Naive B cell (primary cell): ENCODE measurements at regions not wholly inside any gene's neighbourhood (a gene's known extent, or its start where the extent isn't known, plus 50 kb on each side); places are given as distances from the start of the nearest gene placed in this dataset.
A peak's percentile ranks its signal among the peaks of the same experiment; 100 is the strongest.

ENCODE experiments used
- ATAC-seq, 2 donors: fragments of 150-1000 bp; cut with Tn5 transposase; 2 replicates each; pipeline ENCODE4 v1.10.0; 2021; ENCODE audit warnings: low read depth in 2 of 2, mild to moderate bottlenecking in 2 of 2, moderate library complexity in 2 of 2
- DNase-seq: peaks from one replicate; pipeline ENCODE4 v3.0.0; 2022
- H3K27ac Mint-ChIP-seq, 6 donors: one replicate each; pipeline ENCODE4 v1.8.0; 2020 to 2022; ENCODE audit warnings: mild to moderate bottlenecking in 6 of 6, mixed read lengths in 6 of 6, moderate library complexity in 5 of 6, inconsistent platforms in 2 of 6
- H3K27me3 Mint-ChIP-seq, 3 donors: one replicate each; pipeline ENCODE4 v1.8.0; 2021 to 2022; ENCODE audit warnings: mixed read lengths in 3 of 3, mild to moderate bottlenecking in 1 of 3
- H3K36me3 Mint-ChIP-seq, 2 donors: one replicate each; pipeline ENCODE4 v1.8.0; 2020 to 2022; ENCODE audit warnings: mixed read lengths in 2 of 2, inconsistent platforms in 1 of 2, mild to moderate bottlenecking in 1 of 2
- H3K4me1 Mint-ChIP-seq, 3 donors: one replicate each; pipeline ENCODE4 v1.8.0; 2020 to 2022; ENCODE audit warnings: mixed read lengths in 3 of 3, inconsistent platforms in 1 of 3, mild to moderate bottlenecking in 1 of 3, moderate library complexity in 1 of 3
- H3K4me3 Mint-ChIP-seq, 8 donors: one replicate each; pipeline ENCODE4 v1.8.0; 2020 to 2022; ENCODE audit warnings: mild to moderate bottlenecking in 8 of 8, mixed read lengths in 8 of 8, moderate library complexity in 8 of 8, inconsistent platforms in 2 of 8
- H3K9me3 Mint-ChIP-seq, 7 donors: one replicate each; pipeline ENCODE4 v1.8.0; 2020 to 2022; ENCODE audit warnings: mixed read lengths in 7 of 7, mild to moderate bottlenecking in 5 of 7, inconsistent platforms in 2 of 7, moderate library complexity in 1 of 7

DNA sequence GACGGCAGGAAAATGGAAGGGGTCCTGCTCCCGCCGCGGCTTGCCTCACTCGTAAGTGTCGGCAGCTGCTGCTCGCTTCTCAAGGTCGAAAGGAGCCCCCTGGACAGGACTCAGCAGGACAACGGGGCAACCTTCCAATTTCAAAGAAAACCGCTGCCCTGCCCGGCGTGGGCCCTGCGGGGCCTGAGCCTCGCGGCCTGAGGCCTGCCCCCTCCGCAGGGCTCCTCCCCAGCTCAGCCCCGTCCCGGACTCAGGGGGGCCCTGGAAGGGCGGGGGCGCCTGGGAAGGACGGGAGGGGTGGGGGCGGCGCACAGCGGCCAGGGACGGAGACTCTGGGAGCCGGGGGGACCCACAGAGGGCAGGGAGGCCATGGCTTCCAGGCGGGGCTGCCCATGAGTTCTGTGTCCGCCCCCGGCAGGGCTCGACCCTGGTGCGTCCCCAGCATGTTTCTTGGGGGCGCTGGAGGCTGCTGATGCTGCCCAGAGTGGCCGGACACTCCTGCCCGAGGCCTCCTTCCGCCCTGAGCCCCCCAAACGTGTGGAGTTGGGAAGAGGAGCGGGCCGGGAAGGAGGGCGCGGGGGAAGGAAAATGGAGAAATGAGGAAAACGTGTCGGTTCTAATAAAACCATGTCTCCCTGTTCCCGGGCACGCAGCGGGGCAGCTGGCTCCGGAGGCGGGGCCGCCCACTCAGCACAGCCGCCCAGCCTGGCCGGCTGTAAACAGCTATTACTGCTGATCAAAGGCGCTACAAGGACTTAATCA is 114.6 kb downstream of the DLL1 start:
- Mint-ChIP-seq H3K27ac (peak overlapping the region in 3 of 6 donors; percentile 68 to 79 (median 75)), H3K4me1 (peaks cover 0 to 3% (median 3%) of the 10 kb centered on the region in 3 donors), H3K36me3 (no peaks in the 10 kb centered on the region), H3K27me3 (peaks cover 0 to 9% (median 8%) of the 10 kb centered on the region in 3 donors), H3K4me3 (peak overlapping the region in 1 of 8 donors; percentile 59), H3K9me3 (peaks cover 0 to 9% (median 0%) of the 10 kb centered on the region in 7 donors)
- DNase-seq = no peak
- no peak for ATAC-seq

DNA sequence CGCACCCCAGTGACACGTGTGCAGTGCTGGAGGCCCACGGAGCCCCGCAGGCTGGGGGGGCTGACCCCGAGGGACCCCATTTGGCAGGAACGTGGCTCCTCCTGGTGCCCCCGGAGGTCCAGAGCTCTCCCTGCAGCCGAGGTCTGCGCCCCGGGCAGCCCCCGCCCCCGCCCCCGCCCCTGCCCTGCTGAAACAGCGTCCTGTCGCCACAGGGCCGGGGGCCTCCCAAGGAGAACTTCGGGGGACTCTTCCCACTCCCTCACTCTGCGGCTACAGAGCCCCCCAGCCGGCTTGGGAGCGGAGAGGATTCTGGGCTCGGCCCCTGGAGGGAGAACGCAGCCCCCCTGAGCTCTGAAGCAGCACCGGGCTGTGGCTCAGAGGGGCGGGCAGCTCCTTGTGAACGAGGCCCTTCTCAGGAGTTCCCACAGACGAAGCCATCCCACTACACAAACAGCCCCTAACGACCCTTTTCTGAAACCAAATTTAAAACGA is 115.2 kb downstream of the DLL1 start:
- Mint-ChIP-seq H3K4me1 (peaks cover 0 to 3% (median 3%) of the 10 kb centered on the region in 3 donors), H3K27me3 (peaks cover 0 to 9% (median 8%) of the 10 kb centered on the region in 3 donors), H3K27ac (peak overlapping the region in 1 of 6 donors; percentile 68), H3K36me3 (no peaks in the 10 kb centered on the region), H3K9me3 (peaks cover 0 to 11% (median 1%) of the 10 kb centered on the region in 7 donors), H3K4me3 (peak overlapping the region in 1 of 8 donors; percentile 59)
- DNase-seq (no peak), ATAC-seq (no peak)

DNA sequence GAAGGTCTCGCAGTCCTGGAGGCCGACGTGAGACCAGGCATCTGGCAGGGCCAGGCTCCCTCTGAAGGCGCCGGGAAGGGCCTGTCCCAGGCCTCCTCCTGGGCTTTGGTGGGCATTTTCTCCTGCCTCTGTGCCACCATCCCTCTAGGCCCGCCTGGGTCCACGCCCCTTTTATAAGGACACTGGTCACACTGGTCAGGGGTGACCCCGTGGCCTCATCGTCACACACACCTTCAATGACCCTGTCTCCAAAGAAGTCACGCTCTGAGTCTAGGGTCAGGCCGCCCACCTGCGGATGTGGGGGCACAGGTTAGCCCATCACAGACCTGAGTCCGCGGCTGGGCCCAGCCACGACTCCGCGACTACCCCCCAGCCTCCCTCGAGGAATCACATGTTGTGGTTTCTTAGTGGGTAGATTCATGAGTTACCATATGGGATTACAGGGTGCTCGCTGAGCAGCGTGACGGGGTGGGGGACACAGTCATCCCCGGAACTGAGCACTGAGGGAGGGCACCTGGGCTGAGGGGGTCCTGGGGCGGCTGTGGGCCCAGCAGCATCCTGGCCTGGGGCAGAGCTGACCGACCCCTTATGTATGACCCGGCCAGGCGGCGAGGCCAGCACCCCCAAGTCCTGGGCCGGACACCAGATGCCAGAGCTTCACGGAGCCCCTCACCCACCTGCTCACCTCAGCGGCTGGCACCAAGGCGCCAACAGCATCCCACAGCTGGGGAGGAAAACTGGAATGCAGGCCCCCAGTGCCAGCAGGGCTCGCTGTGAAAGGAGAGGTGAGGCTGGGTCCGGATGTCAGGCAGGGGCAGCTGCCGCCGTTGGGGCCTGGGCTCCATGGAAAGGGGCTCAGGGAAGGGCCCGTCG is 115.9 kb downstream of the DLL1 start:
- no peak for DNase-seq
- H3K9me3 Mint-ChIP-seq = peaks cover 0 to 12% (median 1%) of the 10 kb centered on the region in 7 donors
- peaks cover 0 to 3% (median 3%) of the 10 kb centered on the region in 3 donors for H3K4me1 Mint-ChIP-seq
- no peaks in the 10 kb centered on the region for H3K36me3 Mint-ChIP-seq
- no peak overlapping the region for H3K4me3 Mint-ChIP-seq
- H3K27ac Mint-ChIP-seq = no peak overlapping the region
- H3K27me3 Mint-ChIP-seq = peaks cover 0 to 9% (median 8%) of the 10 kb centered on the region in 3 donors
- ATAC-seq = no peak

DNA sequence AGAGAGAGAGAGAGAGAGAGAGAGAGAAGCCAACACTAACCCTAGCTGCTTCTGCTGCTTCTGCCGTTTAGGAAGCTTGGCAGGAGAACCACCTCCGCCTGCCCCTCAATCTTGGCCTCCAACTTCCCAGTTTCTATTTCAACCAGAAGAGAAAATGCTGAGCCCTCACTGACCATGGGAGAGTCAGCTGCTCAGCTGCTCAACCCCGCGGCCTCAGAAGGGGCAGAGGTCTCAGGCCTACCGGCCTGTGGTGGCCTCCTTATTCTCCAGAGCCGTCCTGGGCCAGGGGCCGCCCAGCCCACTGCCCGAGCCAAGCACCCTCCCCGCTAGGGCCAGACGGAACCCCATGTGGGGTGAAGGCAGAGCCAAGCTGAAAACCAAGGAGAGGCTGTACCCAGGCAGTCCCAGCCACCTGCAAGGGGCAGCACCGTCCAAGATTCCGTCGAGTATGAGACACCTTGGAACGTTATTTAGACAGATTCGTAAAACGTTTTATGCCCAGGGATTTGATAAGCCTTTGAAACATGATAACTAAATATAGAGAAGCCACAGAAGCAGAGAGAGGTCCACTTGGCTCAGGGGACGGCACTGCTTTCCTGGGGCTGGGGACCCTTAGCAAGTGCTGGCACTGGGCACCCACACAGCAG is 116.6 kb downstream of the DLL1 start:
- Mint-ChIP-seq H3K9me3 (peaks cover 0 to 12% (median 1%) of the 10 kb centered on the region in 7 donors), H3K4me1 (peaks cover 0 to 3% (median 3%) of the 10 kb centered on the region in 3 donors), H3K36me3 (no peaks in the 10 kb centered on the region), H3K4me3 (peak overlapping the region in 1 of 8 donors; percentile 43), H3K27ac (peak overlapping the region in 1 of 6 donors; percentile 24), H3K27me3 (peaks cover 0 to 9% (median 8%) of the 10 kb centered on the region in 3 donors)
- ATAC-seq = no peak
- no peak for DNase-seq

DNA sequence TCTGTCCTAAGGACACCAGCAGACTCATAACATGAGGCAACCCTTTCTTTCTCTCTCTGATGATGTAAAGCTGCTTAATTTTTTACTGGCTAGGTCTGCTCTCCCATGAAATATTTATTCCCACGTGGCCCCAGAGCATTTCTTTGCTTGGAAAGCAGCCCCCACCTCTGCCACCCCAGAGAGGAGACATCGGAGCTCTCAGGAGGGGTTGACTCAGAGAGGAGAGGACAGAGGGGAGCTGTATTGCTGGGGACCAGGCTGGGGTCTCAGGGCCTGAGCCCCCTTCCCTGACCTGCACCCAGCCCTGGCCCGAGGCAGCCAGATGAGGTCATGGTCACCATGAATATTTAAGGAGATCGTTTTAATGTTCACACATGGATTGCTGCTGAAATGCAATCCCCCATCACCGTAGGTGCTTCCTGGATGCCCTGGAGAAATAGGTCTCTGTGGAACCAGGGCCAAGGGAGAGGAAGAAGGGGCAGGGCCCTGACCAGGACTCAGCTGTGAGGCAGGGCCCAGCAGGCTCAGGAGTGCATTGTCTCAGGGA is 117.5 kb downstream of the DLL1 start:
- H3K9me3 Mint-ChIP-seq = peaks cover 0 to 12% (median 1%) of the 10 kb centered on the region in 7 donors
- H3K27ac Mint-ChIP-seq = peak overlapping the region in 1 of 6 donors; percentile 32
- H3K36me3 Mint-ChIP-seq = no peaks in the 10 kb centered on the region
- no peak for ATAC-seq
- H3K4me1 Mint-ChIP-seq = peaks cover 0 to 3% (median 3%) of the 10 kb centered on the region in 3 donors
- no peak overlapping the region for H3K4me3 Mint-ChIP-seq
- DNase-seq = no peak
- H3K27me3 Mint-ChIP-seq = peaks cover 0 to 9% (median 8%) of the 10 kb centered on the region in 3 donors

DNA sequence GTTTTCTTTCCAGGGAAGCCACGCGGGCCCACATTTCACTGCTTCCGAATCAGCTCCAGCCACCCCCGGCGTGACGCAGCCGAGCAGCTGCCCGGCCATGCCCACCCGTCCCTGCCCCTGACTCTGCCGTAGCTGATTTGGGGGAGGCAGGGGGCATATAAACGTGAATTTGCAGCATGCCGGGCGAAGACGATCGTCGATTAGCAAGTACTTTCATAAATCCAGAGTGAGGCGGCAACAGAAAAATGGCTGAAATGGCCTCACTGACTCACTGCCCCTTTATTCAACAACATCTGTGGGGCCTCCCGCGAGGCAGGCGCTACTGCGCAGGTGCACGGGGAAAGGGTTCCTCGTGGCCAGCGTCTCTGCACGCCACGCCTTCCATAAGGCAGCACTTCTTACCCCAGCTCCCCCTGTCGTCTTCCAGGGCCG is 118.0 kb downstream of the DLL1 start:
- ATAC-seq = no peak
- H3K27ac Mint-ChIP-seq = peak overlapping the region in 1 of 6 donors; percentile 6
- no peak overlapping the region for H3K4me3 Mint-ChIP-seq
- no peaks in the 10 kb centered on the region for H3K36me3 Mint-ChIP-seq
- DNase-seq = no peak
- H3K4me1 Mint-ChIP-seq = peaks cover 0 to 3% (median 3%) of the 10 kb centered on the region in 3 donors
- peaks cover 0 to 12% (median 3%) of the 10 kb centered on the region in 7 donors for H3K9me3 Mint-ChIP-seq
- peaks cover 0 to 9% (median 8%) of the 10 kb centered on the region in 3 donors for H3K27me3 Mint-ChIP-seq

DNA sequence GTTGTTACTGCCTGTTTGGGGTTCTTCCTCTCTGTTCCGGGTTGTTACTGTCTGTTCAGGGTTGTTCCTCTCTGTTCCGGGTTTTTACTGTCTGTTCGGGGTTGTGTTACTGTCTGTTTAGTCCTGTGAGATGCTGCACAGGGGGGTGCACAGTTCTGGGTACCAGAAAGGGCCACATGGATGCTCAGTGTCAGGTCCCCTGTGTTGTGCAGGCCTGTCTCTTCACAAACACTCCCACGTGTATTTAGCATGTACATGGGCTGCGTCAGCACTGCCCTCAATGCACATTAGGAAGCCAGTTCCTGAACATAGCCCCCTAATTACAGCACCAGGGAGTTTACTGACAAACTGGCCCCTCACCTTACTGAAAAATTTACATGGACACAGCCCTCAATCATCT is 118.5 kb downstream of the DLL1 start:
- Mint-ChIP-seq H3K36me3 (no peaks in the 10 kb centered on the region), H3K27ac (no peak overlapping the region)

DNA sequence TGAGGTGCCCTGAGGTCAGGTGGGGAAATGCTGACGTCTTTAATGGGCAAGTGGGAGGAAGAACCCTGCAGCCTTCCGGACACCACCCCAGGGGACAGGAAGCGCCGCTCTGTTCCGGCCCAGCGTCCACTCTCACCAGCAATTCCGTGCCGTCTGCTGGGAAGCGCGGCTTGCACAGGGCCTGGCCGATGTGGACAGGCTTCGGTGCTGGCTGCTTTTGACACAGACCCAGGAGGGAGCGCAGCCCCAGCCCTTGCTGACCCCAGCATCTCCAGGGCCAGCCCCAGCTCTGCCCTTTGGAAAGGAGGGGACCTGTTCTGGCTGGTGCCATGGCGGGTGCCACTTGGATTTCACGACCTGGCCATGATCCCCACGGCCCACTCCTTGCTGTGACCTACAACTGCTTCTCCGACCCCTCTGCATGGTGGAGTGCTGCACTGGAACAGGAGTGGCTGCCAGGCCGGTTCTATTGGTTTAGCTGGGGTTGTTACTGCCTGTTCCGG is 123.2 kb downstream of the DLL1 start:
- Mint-ChIP-seq H3K4me1 (peaks cover 0 to 12% (median 9%) of the 10 kb centered on the region in 3 donors), H3K27ac (no peak overlapping the region), H3K9me3 (peaks cover 0 to 13% (median 3%) of the 10 kb centered on the region in 7 donors), H3K4me3 (no peak overlapping the region), H3K27me3 (peaks cover 0 to 8% (median 0%) of the 10 kb centered on the region in 3 donors), H3K36me3 (no peaks in the 10 kb centered on the region)
- ATAC-seq (no peak), DNase-seq (no peak)

More for the DNA sequence above, 118.5 kb downstream of the DLL1 start:
- Mint-ChIP-seq H3K9me3 (peaks cover 0 to 12% (median 3%) of the 10 kb centered on the region in 7 donors), H3K4me1 (peaks cover 0 to 3% (median 3%) of the 10 kb centered on the region in 3 donors), H3K4me3 (no peak overlapping the region), H3K27me3 (peaks cover 0 to 9% (median 8%) of the 10 kb centered on the region in 3 donors)
- ATAC-seq = no peak
- DNase-seq = no peak

DNA sequence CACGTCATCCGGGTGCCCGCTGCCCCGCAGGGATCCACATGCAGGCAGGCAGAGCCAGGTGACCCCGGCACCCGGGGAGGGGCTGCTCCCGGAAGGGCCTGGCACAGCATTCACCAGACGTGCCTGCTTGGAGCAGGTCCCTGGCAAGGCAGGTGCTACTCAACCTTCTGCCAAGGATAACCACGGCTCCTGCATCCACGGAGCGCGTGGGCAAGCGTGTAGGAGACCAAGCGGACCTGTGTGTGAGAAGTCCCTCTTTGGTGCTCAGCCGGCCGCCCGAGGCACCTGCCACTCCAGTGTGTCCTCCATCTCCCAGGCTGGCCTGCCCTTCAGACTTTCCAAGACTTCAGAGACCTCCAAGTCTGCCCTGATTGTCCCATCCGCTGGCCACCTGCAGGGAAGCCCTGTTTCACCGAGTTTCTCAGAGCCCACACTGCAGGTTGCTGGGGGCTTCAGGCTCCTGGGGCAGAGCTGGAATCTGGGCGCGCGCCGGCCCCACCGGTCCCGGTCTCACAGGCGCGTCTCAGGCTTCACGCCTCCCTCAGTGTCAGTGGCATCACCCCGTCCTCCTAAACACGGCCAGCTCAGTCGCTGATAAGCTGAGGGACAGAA is 124.3 kb downstream of the DLL1 start:
- H3K4me3 Mint-ChIP-seq = no peak overlapping the region
- H3K4me1 Mint-ChIP-seq = peaks cover 0 to 16% (median 11%) of the 10 kb centered on the region in 3 donors
- no peak for DNase-seq
- peaks cover 0 to 8% (median 0%) of the 10 kb centered on the region in 3 donors for H3K27me3 Mint-ChIP-seq
- H3K36me3 Mint-ChIP-seq = no peaks in the 10 kb centered on the region
- H3K27ac Mint-ChIP-seq = no peak overlapping the region
- peaks cover 0 to 11% (median 2%) of the 10 kb centered on the region in 7 donors for H3K9me3 Mint-ChIP-seq
- no peak for ATAC-seq

DNA sequence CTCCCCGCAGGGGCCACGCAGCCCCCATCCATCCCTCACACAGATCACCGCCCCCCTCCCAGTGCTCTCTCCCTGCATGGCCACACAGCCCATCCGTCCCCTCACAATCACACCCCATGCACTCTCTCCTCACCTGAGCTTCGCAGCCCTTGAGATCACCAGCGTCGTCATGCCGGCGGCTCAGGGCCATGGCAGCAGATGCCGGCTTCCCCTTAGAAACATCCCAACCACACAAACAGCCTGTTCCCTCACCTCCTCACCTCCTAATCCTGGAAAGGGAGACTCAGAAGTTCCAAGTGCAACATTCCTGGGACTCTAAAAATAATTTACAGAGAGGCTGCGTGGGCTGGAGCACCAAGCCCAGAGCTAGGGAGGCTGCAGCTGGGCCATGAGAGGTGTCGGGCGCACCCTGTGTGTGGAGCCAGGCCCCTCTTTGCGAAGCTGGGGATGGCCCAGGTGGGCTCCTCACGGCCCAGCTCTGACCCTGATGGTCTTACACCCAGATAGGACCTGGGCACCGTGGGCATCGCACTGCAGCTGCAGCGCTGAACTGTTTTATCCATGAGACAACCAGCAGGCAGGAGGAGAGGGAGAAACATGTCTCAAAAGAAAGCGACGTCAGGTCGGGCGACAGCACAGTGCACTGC is 125.3 kb downstream of the DLL1 start:
- Mint-ChIP-seq H3K36me3 (no peaks in the 10 kb centered on the region), H3K27me3 (peaks cover 0 to 8% (median 0%) of the 10 kb centered on the region in 3 donors), H3K27ac (peak overlapping the region in 1 of 6 donors; percentile 32), H3K4me1 (peaks cover 0 to 16% (median 11%) of the 10 kb centered on the region in 3 donors), H3K4me3 (no peak overlapping the region), H3K9me3 (peaks cover 0 to 6% (median 0%) of the 10 kb centered on the region in 7 donors)
- ATAC-seq (no peak), DNase-seq (no peak)

DNA sequence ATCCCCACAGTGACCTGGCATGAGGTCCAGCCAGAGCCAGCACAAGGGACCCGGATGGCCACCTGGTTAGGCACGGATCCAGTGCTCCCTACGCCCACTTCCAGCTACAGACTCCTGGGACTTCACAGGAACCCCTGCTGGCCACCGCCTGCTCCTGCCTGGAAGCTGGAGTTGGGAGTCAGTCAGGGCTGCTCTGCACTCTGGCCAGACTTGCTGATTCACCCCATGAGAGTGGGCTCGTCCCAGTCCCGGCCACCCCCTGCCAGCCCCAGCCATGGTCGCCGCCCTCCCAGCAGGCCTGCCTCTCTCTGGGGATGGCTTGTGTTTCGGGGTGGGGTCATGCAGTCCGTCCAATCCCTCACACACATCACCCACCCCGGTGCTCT is 125.8 kb downstream of the DLL1 start:
- Mint-ChIP-seq H3K27me3 (peaks cover 0 to 8% (median 0%) of the 10 kb centered on the region in 3 donors), H3K4me3 (no peak overlapping the region), H3K4me1 (peaks cover 0 to 16% (median 11%) of the 10 kb centered on the region in 3 donors), H3K27ac (no peak overlapping the region), H3K9me3 (peaks cover 0 to 6% (median 0%) of the 10 kb centered on the region in 7 donors), H3K36me3 (no peaks in the 10 kb centered on the region)
- DNase-seq (no peak), ATAC-seq (no peak)
